Adrenal gland (tissue), 5 donors: ENCODE measurements at regions not wholly inside any gene's neighbourhood (a gene's known extent, or its start where the extent isn't known, plus 50 kb on each side); places are given as distances from the start of the nearest gene placed in this dataset.

Source experiments
- POLR2A ChIP-seq, 2 donors: fragments of 450-650 bp; IDR thresholded peaks; one replicate each; pipeline ENCODE4 v1.6.1; 2017; ENCODE audit warnings: antibody characterized with exemption in 2 of 2, mild to moderate bottlenecking in 2 of 2, moderate library complexity in 1 of 2
- TF ChIP-seq, protein P1 (sequence below), 6 experiments: fragments of 450-650 bp in 4 of 6; fragments of 200-600 bp in 2 of 6; sonication (generic) in 1 of 6; IDR thresholded peaks; 1 replicate in 5 of 6; 2 replicates in 1 of 6; pipeline versions ENCODE4 v1.5.1 to v1.8.0; 2016 to 2021; ENCODE audit warnings: antibody characterized with exemption in 6 of 6, mild to moderate bottlenecking in 2 of 6, moderate library complexity in 1 of 6
- donor health status: DM: no; HTN: no; CAD: no.

DNA sequence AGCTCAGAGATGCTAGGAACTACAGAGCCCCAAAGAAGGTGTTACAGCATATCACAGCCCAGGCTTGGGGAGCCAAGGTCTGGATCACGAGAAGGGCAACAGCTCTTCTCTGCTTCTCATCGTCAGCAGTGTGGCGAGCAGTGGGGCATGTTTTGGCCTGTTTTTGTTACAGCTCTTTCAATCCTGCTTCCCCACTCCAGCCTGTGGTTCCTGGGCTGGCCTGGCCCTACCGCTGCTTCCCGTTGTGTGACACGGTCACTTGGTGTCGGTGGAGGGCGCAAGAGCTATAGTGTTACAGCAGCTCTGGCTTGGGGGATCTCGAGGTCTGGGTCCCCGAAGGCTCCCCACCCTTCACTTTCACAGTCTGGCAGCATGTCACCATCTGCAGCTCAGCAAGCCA lies 870.2 kb downstream of the CBLN2 start:
- TF ChIP-seq, protein P1, sequence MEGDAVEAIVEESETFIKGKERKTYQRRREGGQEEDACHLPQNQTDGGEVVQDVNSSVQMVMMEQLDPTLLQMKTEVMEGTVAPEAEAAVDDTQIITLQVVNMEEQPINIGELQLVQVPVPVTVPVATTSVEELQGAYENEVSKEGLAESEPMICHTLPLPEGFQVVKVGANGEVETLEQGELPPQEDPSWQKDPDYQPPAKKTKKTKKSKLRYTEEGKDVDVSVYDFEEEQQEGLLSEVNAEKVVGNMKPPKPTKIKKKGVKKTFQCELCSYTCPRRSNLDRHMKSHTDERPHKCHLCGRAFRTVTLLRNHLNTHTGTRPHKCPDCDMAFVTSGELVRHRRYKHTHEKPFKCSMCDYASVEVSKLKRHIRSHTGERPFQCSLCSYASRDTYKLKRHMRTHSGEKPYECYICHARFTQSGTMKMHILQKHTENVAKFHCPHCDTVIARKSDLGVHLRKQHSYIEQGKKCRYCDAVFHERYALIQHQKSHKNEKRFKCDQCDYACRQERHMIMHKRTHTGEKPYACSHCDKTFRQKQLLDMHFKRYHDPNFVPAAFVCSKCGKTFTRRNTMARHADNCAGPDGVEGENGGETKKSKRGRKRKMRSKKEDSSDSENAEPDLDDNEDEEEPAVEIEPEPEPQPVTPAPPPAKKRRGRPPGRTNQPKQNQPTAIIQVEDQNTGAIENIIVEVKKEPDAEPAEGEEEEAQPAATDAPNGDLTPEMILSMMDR (IDR thresholded peaks at IDR 0.05), result no peak
- TF ChIP-seq POLR2A (IDR thresholded peaks at IDR 0.05), result no peak
